Stomach (tissue), 8 donors: ENCODE measurements at regions not wholly inside any gene's neighbourhood (a gene's known extent, or its start where the extent isn't known, plus 50 kb on each side); places are given as distances from the start of the nearest gene placed in this dataset.

Source experiments
- DNase-seq, 2 donors: peaks; one replicate each; pipeline versions ENCODE4 v3.0.0 to v3.0.0-alpha.2; 2013 to 2019
- H3K27ac ChIP-seq, 5 donors: fragments of 200-600 bp in 4 of 5; sonication (generic) in 4 of 5; one replicate each; pipeline ENCODE4 v1.5.1; 2013 to 2019; ENCODE audit warnings: mild to moderate bottlenecking in 1 of 5, moderate library complexity in 1 of 5
- H3K27me3 ChIP-seq, 3 donors: fragments of 200-600 bp; sonication (generic); one replicate each; pipeline ENCODE4 v1.5.1; 2017 to 2019; ENCODE audit warnings: mixed run types in 1 of 3
- H3K36me3 ChIP-seq, 4 donors: fragments of 200-600 bp; sonication (generic); 1 replicate in 3 of 4; 2 replicates in 1 of 4; pipeline ENCODE4 v1.5.1; 2016 to 2019
- H3K4me1 ChIP-seq, 4 donors: fragments of 200-600 bp; sonication (generic); one replicate each; pipeline ENCODE4 v1.5.1; 2016 to 2019
- H3K4me3 ChIP-seq, 4 donors: fragments of 200-600 bp; sonication (generic) in 3 of 4; one replicate each; pipeline ENCODE4 v1.5.1; 2016 to 2019; ENCODE audit warnings: mild to moderate bottlenecking in 1 of 4
- H3K9me3 ChIP-seq, 4 donors: fragments of 200-600 bp; sonication (generic); one replicate each; pipeline ENCODE4 v1.5.1; 2016 to 2019
- EP300 ChIP-seq: sonication (generic); formaldehyde crosslinking; IDR thresholded peaks from one replicate; pipeline ENCODE4 v1.6.1; 2017; ENCODE audit warnings: antibody characterized with exemption
- POLR2A ChIP-seq, 4 donors: fragments of 450-650 bp; IDR thresholded peaks; one replicate each; pipeline ENCODE4 v1.6.1; 2016; ENCODE audit warnings: antibody characterized with exemption in 4 of 4, control low read depth in 2 of 4, mild to moderate bottlenecking in 1 of 4, moderate library complexity in 1 of 4
- POLR2AphosphoS5 ChIP-seq, 3 donors: sonication (generic); formaldehyde crosslinking; IDR thresholded peaks; one replicate each; pipeline ENCODE4 v1.6.1; 2016; ENCODE audit warnings: antibody characterized with exemption in 3 of 3
- WGBS, 5 donors: extraction: QIAGEN DNeasy Blood & Tissue Kit in 3 of 5; methylation state at CpG; one replicate each; pipeline versions ENCODE4 v1.1.5 to v1.1.7; 2013 to 2018; 5-methylcytosine and 5-hydroxymethylcytosine counted together
- intact Hi-C: fragments of 100-400 bp; cut with DNase I; formaldehyde crosslinking; loops from one replicate; pipeline ENCODE4 v1.15.1; 2023; ENCODE audit warnings: low total_unique reads
- TF ChIP-seq, protein P1 (sequence below), 7 experiments: fragments of 450-650 bp in 4 of 7; fragments of 200-600 bp in 3 of 7; sonication (generic) in 3 of 7; IDR thresholded peaks; one replicate each; pipeline ENCODE4 v1.5.1; 2016 to 2019; ENCODE audit warnings: antibody characterized with exemption in 7 of 7, control low read depth in 2 of 7, mild to moderate bottlenecking in 1 of 7
- donor health status: healthy with polysubstance abuse.
- donor health status: Bipolar disorder and iron deficiency.
- donor health status: healthy.

GRCh38 chr2:147161746-147162145 lies 683.1 kb upstream of the ACVR2A start:
- Histone ChIP-seq H3K4me1 (no peaks in the 10 kb centered on the region), H3K27me3 (no peaks in the 10 kb centered on the region), H3K9me3 (no peaks in the 10 kb centered on the region), H3K4me3 (no peak overlapping the region), H3K27ac (no peak overlapping the region), H3K36me3 (no peaks in the 10 kb centered on the region)
- TF ChIP-seq, protein P1, sequence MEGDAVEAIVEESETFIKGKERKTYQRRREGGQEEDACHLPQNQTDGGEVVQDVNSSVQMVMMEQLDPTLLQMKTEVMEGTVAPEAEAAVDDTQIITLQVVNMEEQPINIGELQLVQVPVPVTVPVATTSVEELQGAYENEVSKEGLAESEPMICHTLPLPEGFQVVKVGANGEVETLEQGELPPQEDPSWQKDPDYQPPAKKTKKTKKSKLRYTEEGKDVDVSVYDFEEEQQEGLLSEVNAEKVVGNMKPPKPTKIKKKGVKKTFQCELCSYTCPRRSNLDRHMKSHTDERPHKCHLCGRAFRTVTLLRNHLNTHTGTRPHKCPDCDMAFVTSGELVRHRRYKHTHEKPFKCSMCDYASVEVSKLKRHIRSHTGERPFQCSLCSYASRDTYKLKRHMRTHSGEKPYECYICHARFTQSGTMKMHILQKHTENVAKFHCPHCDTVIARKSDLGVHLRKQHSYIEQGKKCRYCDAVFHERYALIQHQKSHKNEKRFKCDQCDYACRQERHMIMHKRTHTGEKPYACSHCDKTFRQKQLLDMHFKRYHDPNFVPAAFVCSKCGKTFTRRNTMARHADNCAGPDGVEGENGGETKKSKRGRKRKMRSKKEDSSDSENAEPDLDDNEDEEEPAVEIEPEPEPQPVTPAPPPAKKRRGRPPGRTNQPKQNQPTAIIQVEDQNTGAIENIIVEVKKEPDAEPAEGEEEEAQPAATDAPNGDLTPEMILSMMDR (IDR thresholded peaks at IDR 0.05), result no peak
- no peak for TF ChIP-seq EP300
- TF ChIP-seq POLR2A (IDR thresholded peaks at IDR 0.05), result no peak
- TF ChIP-seq POLR2AphosphoS5 (IDR thresholded peaks at IDR 0.05), result no peak
- DNase-seq, result no peak
- intact Hi-C loops, result no loop called here

DNA sequence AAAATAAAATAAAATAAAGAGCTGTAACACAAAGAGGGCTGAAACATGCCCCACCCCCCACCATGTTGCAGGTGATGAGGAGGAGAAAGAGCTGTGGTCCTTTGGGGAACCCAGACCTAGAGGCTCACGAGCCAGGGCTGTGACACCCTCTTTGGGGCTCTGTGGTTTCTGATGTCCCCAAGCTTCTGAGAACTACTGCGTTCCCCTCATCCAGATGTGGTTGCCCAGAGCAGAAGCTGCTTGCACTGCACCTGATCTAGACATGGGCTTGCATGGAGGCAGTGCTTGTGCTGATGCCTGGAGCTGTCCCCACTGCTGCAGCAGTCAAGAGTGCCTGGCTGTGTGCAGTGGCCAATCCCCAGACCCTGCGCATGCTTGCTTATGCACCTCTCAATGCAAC lies 687.9 kb upstream of the ACVR2A start:
- Histone ChIP-seq H3K9me3 (no peaks in the 10 kb centered on the region), H3K27me3 (no peaks in the 10 kb centered on the region), H3K4me1 (no peaks in the 10 kb centered on the region), H3K36me3 (no peaks in the 10 kb centered on the region), H3K27ac (no peak overlapping the region), H3K4me3 (no peak overlapping the region)
- WGBS, 5 donors, result 63 to 92% (median 87%) methylated on average over 1 to 3 of the region's 3 CpGs
- TF ChIP-seq POLR2AphosphoS5 (IDR thresholded peaks at IDR 0.05) (no peak), POLR2A (IDR thresholded peaks at IDR 0.05) (no peak), EP300 (no peak)
- TF ChIP-seq, protein P1 (IDR thresholded peaks at IDR 0.05), result no peak
- DNase-seq, result no peak
- intact Hi-C loops, result no loop called here

GRCh38 chr2:147150241-147150635 lies 694.6 kb upstream of the ACVR2A start:
- Histone ChIP-seq H3K4me1 (no peaks in the 10 kb centered on the region), H3K4me3 (no peak overlapping the region), H3K9me3 (peaks cover 0 to 15% (median 0%) of the 10 kb centered on the region in 4 donors), H3K27me3 (no peaks in the 10 kb centered on the region), H3K36me3 (no peaks in the 10 kb centered on the region), H3K27ac (no peak overlapping the region)
- 77 to 91% (median 88%) methylated on average over 1 to 4 of the region's 4 CpGs for WGBS, 5 donors
- intact Hi-C loops, result no loop called here
- TF ChIP-seq POLR2AphosphoS5 (IDR thresholded peaks at IDR 0.05) (no peak), EP300 (no peak), POLR2A (IDR thresholded peaks at IDR 0.05) (no peak)
- TF ChIP-seq, protein P1 (IDR thresholded peaks at IDR 0.05), result no peak
- DNase-seq, result no peak

DNA sequence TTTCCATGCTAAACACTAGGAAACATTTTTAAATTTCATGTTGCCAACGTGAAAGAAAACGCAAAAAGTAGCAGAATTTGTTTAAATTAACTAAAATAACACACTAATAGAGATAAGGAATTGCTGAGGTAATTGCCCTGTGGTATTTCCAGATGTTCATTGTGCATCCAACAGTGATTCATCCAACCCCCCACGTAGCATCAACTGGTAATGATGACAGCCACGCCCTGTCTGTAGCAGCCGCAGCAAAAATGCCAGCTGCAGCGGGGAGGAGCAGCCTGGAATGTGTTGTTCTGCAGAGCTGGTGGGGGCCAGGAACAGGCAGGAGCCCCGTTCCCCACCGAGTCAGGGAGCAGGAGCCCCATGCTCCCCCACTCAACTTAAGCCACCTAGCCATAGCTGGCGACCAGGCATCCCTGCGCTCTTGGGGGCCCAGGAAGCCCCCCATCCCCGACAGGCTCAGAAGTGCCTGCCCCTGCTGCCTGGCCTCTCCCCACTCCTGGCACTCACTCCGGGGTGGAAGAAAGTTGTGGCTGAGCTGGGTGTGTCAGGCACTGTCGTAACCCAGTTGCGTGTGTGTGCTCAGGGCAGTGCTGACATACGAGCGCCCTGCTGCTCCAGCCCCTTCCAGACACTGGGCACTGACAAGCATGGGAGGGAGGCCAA lies 695.1 kb upstream of the ACVR2A start:
- TF ChIP-seq, protein P1 (IDR thresholded peaks at IDR 0.05), result no peak
- TF ChIP-seq POLR2A (IDR thresholded peaks at IDR 0.05) (no peak), EP300 (no peak), POLR2AphosphoS5 (IDR thresholded peaks at IDR 0.05) (no peak)
- H3K4me3 ChIP-seq, result no peak overlapping the region
- no peak overlapping the region for H3K27ac ChIP-seq
- H3K27me3 ChIP-seq, result no peaks in the 10 kb centered on the region
- DNase-seq, result no peak
- no peaks in the 10 kb centered on the region for H3K36me3 ChIP-seq
- 88 to 90% (median 89%) methylated on average over 14 to 16 of the region's 16 CpGs for WGBS, 5 donors
- H3K9me3 ChIP-seq, result peaks cover 0 to 15% (median 0%) of the 10 kb centered on the region in 4 donors
- no peaks in the 10 kb centered on the region for H3K4me1 ChIP-seq
- intact Hi-C loops, result no loop called here
